ENCODE measurements at regions not wholly inside any gene's neighbourhood (a gene's known extent, or its start where the extent isn't known, plus 50 kb on each side); places are given as distances from the start of the nearest gene placed in this dataset.

DNA sequence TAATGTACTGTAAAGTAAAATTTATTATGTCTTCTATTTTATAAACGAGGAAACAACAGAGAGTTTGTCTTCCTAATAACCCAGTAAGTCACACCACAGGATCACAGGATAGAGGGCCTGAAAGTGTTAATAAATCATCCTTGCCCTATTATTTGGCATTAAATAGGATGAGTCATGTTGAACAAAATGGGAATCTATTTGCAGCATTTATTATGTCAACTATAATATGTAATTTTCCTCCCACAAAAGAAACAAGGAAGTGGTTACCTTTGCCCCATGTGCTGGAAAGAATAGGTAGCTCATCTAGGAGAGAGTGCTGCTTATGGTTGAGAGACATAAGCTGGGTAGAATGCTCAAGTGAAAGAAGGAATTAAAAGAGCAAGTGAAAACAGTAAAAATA lies 237.6 kb upstream of the NDST3 start:
- TF ChIP-seq, protein P1, sequence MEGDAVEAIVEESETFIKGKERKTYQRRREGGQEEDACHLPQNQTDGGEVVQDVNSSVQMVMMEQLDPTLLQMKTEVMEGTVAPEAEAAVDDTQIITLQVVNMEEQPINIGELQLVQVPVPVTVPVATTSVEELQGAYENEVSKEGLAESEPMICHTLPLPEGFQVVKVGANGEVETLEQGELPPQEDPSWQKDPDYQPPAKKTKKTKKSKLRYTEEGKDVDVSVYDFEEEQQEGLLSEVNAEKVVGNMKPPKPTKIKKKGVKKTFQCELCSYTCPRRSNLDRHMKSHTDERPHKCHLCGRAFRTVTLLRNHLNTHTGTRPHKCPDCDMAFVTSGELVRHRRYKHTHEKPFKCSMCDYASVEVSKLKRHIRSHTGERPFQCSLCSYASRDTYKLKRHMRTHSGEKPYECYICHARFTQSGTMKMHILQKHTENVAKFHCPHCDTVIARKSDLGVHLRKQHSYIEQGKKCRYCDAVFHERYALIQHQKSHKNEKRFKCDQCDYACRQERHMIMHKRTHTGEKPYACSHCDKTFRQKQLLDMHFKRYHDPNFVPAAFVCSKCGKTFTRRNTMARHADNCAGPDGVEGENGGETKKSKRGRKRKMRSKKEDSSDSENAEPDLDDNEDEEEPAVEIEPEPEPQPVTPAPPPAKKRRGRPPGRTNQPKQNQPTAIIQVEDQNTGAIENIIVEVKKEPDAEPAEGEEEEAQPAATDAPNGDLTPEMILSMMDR (IDR thresholded peaks at IDR 0.05 in 4 of 5, conservative IDR thresholded peaks at IDR 0.05 in 1 of 5): no peak
- no peak for TF ChIP-seq POLR2A (IDR thresholded peaks at IDR 0.05)

All from gastrocnemius medialis (tissue), 4 donors.